HPDE6-E6E7 (cell line): ENCODE measurements at regions not wholly inside any gene's neighbourhood (a gene's known extent, or its start where the extent isn't known, plus 50 kb on each side); places are given as distances from the start of the nearest gene placed in this dataset.

Experiments used
- DNase-seq: peaks from one replicate; pipeline ENCODE4 v3.0.0; 2011; ENCODE audit warnings: missing footprints; ENCODE audit errors: extremely low spot score

- DNase-seq = no peak
Measured at GRCh38 chr1:34270181-34270580, 93.5 kb downstream of the C1orf94 start.

DNA sequence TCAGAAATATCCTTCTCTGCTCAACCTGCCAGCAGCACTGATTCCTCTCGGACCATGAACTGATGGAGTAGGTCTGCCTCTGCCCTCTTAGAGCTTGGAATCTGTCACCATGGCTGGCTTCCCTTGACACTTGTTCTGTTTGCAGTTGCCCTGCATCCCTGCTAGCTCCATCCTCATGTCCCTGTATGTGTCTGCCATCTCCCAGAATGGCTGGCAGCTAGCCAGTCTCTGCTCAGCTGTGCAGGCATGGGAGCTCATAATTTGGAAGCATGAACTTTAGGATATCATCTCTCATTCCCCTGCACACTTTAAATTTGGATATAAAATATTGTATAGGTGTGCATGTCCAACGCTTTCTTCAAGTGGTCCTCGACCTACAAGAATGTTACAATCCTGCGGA is 95.4 kb downstream of the C1orf94 start:
- no peak for DNase-seq

DNA sequence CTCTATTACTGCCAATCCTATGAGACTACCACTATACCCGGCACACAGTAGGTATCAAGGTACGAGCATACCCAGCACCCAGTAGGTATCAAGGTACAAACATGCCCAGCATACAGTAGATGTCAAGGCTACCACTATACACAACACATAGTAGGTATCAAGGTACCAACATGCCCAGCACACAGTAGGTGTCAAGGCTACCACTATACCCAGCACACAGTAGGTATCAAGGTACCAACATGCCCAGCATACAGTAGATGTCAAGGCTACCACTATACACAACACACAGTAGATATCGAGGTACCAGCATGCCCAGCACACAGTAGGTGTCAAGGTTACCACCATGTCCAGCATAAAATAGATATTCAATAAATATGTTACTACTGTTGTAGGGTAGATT is 98.4 kb downstream of the C1orf94 start:
- DNase-seq = no peak

GRCh38 chr1:34276606-34277005 is 99.9 kb downstream of the C1orf94 start:
- no peak for DNase-seq

GRCh38 chr1:34277150-34277549 is 100.4 kb downstream of the C1orf94 start:
- no peak for DNase-seq

DNA sequence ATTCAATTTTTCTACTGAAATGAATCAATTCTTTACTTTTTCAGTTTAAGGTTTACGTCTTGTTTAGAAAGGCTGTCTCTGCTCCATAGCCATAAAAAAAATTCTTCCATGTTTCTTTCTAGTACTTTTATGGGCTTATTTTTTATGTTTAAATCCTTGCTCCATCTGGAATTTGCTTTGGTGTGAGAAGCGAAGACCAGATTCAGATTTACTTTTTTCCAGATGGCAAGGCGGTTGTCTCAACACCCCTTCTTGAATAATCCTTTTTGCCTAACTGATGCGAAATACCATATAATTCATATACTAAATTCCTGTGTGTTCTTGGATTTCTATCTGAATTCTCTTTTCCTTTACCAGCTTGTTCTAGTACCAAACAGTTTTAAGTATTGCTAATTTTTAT is 101.5 kb downstream of the C1orf94 start:
- no peak for DNase-seq

DNA sequence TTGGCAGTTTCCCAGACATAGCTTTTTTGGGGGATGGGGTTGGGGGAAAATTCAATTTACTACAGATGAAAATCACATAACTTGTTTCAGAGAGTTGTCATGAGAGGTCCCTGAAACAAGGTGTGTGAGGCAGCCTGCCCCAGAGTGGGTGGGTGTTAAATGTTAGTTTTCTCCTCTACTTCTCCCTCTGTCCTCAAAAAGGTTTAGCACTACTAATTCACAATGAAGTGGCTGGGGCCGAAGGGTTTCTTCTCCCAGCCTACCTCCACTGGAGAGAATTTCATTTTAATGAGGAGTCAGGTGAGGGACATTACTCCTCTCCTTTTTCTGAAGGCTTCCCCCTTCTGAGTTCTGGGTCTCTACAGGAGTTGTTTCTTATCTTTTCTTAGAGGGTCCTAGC is 103.3 kb downstream of the C1orf94 start:
- no peak for DNase-seq

DNA sequence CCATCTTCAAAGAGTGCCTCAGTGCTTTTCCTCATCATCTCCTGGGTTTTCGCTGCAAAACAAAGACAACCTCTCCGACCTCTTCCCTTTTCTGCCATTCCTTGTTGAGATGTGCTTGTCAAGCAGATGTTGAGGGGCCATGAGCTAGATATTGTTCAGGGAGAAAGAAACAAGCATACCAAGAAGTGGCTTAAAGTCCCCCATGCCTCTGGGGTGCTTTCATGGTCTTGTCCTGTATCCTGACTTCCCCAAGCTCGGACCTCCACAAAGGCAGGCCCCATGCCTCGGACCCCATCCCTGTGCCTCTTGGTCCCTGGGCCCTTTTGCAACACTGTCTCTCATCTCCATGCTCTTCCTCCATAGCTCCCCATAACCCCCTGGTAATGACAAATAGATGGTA is 103.8 kb downstream of the C1orf94 start:
- DNase-seq = no peak

GRCh38 chr1:34283142-34283541 is 106.4 kb downstream of the C1orf94 start:
- DNase-seq = no peak

DNA sequence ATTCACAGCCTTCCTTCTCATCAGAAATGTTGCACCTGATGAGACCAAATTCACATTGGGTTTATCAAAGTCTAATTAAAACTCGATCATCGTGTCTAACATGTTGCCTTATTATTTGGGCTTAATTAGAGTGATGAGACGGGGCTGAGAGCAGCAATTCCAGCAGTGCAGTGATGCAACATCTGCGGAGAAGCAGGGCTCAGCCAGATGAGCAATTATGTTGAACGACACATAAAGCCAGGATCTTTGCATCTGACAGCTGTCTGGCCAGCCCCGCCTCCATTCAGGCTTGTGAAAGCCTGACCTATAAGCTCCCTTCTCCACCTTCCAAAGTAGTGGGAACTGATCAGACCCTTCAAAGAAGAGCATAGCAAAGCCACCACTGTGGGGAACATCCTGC is 109.8 kb downstream of the C1orf94 start:
- DNase-seq = no peak

GRCh38 chr1:34290831-34291230 is 114.1 kb downstream of the C1orf94 start:
- no peak for DNase-seq

DNA sequence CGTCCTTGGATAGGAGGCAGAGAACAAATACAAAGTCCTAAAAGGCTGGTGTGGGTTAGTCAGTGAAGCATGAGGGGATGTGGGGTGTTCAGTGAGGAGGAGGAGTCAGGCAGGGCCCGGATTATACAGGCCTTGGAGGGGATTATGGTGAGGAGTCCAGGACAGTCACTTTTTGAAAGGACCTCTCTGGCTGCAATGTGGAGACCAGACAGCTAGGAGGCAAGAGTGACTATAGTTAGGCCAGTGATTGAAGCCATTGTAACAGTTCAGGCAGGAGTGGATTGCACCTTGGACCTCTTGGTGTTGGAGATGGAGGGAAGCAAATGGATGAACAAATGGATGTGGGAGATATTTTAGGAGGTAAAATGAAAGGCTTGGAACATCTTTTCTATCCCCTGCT is 115.8 kb downstream of the C1orf94 start:
- no peak for DNase-seq

DNA sequence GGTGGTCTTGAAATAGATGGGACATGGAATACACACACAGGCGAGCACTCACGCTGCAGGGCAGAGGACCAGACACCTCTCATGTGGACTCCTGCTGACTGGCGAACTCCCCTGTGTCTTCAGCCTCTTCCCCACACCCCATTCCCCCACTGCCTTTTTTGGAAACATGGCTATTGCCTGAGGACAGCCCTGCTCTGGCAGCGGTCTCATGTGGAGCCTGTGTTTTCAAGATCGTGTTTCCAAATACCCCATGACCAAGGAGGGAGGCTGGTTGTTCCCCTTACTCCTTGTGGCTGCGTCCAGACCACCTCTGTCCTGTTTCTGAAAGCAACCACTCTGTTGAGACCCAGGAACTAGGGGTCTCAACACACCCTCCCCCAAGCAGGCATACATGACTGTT is 119.4 kb downstream of the C1orf94 start:
- no peak for DNase-seq

DNA sequence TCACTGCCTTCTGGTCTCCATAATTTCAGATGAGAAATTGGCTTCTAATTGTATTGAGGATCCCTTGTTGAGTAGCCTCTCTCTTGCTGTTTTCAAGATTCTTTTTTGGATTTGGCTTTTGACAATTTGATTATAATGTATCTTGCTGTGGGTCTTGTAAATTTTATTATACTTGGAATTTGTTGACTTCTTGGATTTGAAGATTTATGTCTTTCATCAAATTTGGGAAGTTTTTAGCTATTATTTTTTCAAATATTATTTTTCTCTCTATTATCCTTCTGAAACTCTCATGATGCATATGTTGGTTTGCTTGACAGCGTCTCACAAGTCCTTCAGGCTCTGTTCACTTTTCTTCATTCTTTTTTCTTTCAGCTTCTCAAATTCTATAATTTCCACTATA is 126.1 kb downstream of the C1orf94 start:
- no peak for DNase-seq

- no peak for DNase-seq
Measured at GRCh38 chr1:34303218-34303617, 126.5 kb downstream of the C1orf94 start.

GRCh38 chr1:34306568-34306967 is 129.9 kb downstream of the C1orf94 start:
- no peak for DNase-seq

GRCh38 chr1:34312359-34312758 is 135.7 kb downstream of the C1orf94 start:
- DNase-seq = no peak

DNA sequence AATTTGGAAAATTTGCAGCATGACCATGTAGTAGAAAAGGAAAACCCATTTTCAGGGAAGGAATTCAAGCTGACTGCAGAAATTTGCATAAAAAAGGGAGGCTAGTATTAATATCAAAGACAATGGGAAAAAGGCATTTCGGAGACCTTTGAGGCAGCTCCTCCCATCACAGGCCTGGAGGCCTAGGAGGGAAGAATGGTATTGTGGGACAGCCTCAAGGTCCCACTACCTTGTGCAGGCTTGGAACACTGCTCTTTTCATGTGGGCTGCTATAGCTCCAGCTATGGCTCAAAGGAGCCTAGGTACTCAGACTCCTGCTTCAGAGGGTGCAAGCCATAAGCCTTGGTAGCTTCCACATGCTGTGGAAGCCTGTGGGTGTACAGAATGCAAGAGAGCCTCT is 139.3 kb downstream of the C1orf94 start:
- DNase-seq = no peak

DNA sequence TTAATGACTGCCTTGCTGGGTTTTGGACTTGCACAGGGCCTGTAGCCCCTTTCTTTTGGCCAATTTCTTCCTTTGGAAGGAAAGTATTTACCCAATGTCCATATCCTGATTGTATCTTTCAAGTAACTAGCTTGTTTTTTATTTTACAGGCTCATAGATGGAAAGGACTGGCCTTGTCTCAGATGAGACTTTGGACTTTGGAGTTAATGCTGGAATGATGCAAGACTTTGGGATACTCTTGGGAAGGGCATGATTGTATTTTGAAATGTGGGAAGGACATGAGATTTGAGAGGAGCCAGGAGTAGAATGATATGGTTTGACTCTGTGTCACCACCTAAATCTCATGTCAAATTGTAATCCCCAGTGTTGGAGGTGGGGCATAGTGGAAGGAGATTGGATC is 140.1 kb downstream of the C1orf94 start:
- no peak for DNase-seq

DNA sequence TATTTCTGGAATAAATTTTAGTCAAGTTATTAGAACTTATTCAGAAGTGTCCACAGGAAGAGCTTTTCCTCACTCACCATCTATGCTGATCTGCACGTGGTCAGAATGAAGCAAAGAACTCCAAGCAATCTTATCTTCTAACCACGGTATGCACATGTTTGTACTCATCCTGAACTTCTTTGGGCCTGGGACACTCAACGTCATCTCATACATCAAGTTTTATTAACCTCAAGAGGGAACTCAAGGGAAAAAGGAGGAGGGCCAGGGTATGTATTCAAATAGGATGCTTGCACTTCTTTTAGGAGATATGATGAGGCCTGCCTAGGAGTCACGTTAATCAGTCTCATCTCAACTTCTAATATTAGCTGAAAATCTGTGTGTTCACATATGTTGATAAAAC is 142.5 kb downstream of the C1orf94 start:
- no peak for DNase-seq

- DNase-seq = no peak
Measured at GRCh38 chr1:34320053-34320669, 143.5 kb downstream of the C1orf94 start.

- DNase-seq = no peak
Measured at GRCh38 chr1:34322969-34323368, 146.3 kb downstream of the C1orf94 start.

DNA sequence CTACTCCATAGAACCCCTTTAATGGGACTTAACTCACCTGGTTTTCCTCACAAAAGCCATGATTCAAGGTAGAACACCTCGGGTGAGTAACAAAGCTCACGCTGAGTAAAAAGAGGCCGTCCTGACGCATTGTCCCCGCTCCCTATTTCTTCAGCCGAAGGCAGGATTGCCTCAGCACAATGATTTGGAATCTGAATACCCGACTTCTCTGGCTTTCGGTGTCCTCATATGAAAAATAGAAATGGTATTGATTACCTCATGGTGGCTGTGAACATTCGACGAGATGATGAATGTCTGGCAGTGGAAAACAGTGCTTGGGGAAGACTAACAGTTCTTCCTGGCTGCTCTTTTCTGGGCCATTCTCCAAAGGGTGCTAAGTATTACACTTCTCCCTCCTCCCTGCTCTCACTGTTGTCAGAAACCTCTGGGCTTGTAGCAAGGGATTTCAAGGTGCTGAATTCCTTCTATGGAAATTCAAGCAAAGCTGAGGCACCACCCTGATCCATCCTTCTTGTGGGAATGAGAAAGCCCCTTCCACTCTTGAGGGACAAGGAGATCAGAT is 148.3 kb downstream of the C1orf94 start:
- DNase-seq = no peak

GRCh38 chr1:34328281-34328799 is 151.6 kb downstream of the C1orf94 start:
- no peak for DNase-seq
